ENCODE measurements at regions not wholly inside any gene's neighbourhood (a gene's known extent, or its start where the extent isn't known, plus 50 kb on each side); places are given as distances from the start of the nearest gene placed in this dataset.

DNA sequence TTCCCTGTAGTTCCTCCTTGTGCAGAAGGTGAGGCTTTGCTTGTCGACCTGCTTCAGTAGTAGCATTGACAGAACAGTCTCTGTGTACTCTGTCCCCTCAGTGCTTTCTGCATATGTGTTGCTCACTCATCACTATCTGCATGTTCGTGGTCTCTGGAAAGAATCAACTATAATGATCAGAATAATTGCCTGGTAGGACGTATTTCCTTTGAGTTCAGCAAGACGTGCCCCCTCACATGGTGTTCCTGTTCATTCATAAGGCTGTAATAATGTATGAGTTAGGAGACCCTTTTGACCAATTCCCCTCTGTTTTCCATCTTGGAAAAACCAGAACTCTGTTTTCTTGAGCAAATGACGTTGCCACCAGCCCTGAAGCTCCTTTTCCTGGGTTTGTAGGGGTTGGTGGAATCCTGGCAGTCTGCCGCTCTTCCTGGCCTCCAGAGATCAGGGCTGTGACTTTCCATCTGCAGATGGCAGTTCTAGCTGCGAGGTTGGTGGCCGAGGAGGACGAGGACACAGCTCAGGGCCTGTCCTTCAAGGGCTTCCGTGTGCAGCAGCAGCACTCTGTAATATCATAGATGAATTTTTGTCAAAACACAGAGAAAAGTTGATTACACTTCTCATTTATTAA, 61.9 kb downstream of the EXOSC2 start:
- no peak for DNase-seq (ENCODE audit: low read depth in 3 of 3)

DNA sequence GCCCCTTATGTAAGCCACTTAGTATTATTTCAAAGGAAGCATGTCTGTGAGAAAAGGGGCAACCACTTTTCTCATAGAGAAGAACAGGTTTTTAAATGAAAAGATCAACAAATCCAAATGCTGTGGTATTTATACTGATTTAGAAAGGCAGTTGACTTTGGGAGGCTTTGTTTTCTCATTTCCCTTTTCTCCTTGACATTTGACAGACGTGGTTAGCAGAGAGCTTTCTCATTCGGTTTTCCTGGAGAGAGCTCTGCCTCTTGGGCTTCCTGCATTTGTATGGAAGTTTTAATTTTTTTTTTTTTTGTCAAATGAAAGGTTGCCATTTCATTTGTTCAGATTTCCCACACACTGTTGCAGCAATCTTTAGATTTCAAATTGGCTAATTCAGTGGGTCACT, 62.5 kb downstream of the EXOSC2 start:
- DNase-seq (ENCODE audit: low read depth in 3 of 3): no peak

- DNase-seq (ENCODE audit: low read depth in 3 of 3): no peak
These were observed 63.0 kb downstream of the EXOSC2 start for GRCh38 chr9:130756455-130757152.

- no peak for DNase-seq (ENCODE audit: low read depth in 3 of 3)
These were observed 66.2 kb downstream of the EXOSC2 start for GRCh38 chr9:130759738-130760137.

DNA sequence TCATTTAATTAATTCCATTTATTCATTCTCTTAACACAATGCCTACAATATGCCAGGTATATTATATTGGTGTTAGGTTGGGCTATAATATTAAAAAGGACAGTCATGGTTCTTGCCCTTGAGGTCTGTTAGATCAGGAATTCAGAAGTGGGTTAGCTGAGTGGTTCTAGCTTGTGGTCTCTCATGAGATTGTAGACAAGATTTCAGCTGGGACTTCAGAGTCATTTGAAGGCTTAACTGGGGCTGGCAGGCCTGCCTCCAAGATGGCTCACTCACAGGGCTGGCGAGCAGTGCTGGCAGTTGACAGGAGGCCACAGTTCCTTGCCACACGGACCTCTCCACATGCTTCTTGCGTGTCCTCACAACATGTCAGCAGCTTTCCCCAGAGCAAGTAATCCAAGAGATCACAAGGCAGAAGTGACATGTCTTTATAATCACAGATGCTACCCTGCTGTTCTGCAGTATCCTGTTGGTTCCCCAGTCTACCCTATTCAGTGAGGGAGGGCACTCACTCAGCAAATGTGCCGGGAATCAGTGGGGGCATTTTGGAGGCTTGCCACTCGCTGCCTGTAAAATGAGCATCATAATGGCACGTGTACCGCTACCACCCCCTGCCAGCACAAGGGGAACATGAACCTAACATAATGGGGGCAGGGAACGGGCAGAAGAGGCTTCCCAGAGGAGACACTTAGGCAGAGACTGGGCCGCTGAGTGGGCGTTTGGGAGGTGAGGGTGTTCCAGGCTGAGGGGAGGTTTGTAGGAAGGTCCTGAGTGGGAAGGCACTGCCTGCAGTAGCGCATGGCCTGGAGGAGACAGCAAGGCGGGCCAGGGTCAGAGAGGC, 70.0 kb downstream of the EXOSC2 start:
- no peak for DNase-seq (ENCODE audit: low read depth in 3 of 3)

GRCh38 chr9:130765137-130766020, 69.7 kb upstream of the ABL1 start:
- peak in 1 of 3 experiments; percentile 24 for DNase-seq (ENCODE audit: low read depth in 3 of 3)

GRCh38 chr9:130766021-130766926, 68.8 kb upstream of the ABL1 start:
- no peak for DNase-seq (ENCODE audit: low read depth in 3 of 3)

- no peak for DNase-seq (ENCODE audit: low read depth in 3 of 3)
These were observed 68.1 kb upstream of the ABL1 start for GRCh38 chr9:130766927-130767307.

DNA sequence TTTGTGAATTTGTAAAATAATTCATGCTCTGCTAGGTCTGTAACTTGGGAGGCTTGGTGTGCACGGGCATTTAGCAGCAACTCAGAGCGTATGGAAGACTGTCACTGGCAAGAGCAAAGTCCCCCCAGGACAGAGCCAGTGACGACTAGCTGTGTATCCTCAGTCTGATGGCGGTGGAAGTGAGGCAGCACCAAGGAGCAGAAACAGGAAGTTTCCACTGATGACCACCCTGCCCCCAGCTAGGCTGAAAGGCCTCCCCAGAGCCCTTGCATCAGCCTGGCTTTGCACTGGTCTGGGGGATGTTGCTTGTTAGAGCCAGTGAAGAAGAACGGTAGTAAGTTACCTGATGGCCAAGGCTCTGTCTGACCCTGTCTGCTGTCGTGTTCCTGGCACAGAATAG, 66.8 kb upstream of the ABL1 start:
- no peak for DNase-seq (ENCODE audit: low read depth in 3 of 3)

GRCh38 chr9:130768891-130769403, 66.1 kb upstream of the ABL1 start:
- DNase-seq (ENCODE audit: low read depth in 3 of 3): no peak

GRCh38 chr9:130770093-130770492, 65.0 kb upstream of the ABL1 start:
- no peak for DNase-seq (ENCODE audit: low read depth in 3 of 3)

DNA sequence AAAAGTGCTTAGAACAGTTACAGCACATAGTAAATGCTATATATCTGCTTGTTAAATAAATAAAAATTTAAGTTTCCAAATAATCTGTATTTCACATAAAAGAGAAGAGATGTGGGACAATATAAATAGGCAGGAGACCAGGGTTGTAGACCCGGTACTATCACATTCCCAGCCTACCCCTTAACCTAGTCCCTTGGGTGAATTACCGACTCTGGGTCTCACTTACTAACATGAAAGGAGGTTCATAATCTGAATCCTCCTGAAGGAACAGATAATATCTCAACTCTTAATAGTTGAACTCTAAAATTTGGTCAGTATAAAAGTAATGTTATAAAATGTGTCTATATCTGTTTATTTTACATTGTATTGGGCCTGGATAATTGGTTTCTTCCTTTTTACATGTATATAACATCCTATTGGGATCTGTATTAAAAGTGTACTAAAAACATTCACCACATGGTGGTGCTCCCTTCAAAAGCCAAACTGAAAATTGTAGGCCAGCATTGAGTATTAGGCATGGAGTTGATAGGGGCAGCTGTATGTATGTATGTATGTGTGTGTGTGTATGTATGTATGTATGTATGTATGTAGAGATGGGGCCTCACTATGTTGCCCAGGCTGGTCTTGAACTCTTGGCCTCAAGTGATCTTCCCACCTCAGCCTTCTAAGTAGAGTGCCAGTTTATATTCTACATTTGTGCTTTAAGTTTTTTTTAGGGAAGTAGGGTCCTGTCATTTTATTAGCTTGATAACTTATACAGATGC, 64.2 kb upstream of the ABL1 start:
- DNase-seq (ENCODE audit: low read depth in 3 of 3): no peak

- DNase-seq (ENCODE audit: low read depth in 3 of 3): no peak
These were observed 62.9 kb upstream of the ABL1 start for GRCh38 chr9:130772185-130772584.

DNA sequence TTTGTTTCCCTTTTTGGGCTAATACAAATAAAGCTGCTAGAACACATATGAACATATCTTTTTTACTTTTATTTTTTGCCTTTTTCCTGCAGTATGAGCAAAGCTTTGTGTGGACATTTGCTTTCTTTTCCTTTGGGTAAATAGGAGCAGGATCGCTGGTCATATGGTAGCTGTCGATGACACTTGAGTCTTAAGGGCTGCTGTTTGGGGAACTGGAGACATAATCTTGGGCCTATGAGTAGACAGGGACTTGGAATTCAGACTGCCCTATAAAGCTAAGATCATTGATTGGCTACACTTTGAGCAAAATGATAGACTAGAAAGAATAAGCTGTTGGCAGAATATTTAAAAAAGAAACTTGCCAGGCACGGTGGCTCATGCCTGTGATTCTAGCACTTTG, 60.9 kb upstream of the ABL1 start:
- DNase-seq (ENCODE audit: low read depth in 3 of 3): no peak

- no peak for DNase-seq (ENCODE audit: low read depth in 3 of 3)
These were observed 59.6 kb upstream of the ABL1 start for GRCh38 chr9:130775336-130775991.

- DNase-seq (ENCODE audit: low read depth in 3 of 3): no peak
These were observed 55.8 kb upstream of the ABL1 start for GRCh38 chr9:130779153-130779855.

GRCh38 chr9:130780415-130780814, 54.6 kb upstream of the ABL1 start:
- no peak for DNase-seq (ENCODE audit: low read depth in 3 of 3)

GRCh38 chr9:130780865-130781504, 54.1 kb upstream of the ABL1 start:
- no peak for DNase-seq (ENCODE audit: low read depth in 3 of 3)
